Bronchial epithelial cell (primary cell): ENCODE measurements at regions not wholly inside any gene's neighbourhood (a gene's known extent, or its start where the extent isn't known, plus 50 kb on each side); places are given as distances from the start of the nearest gene placed in this dataset.

Experiments
- DNase-seq: peaks from one replicate; pipeline ENCODE4 v3.0.0-alpha.2; 2010; ENCODE audit warnings: low read depth
- FAIRE-seq: peaks from 2 replicates; lab custom pipeline; 2011; peaks lifted over from hg19 to GRCh38; lab: Jason Lieb, UNC
- H3K27me3 ChIP-seq: 2 replicates; pipeline ENCODE4 v1.5.1; 2011; ENCODE audit warnings: low read length; ENCODE audit not compliant: control insufficient read depth, insufficient read depth
- H3K36me3 ChIP-seq: 2 replicates; pipeline ENCODE4 v1.5.1; 2011; ENCODE audit warnings: low read length; ENCODE audit not compliant: control insufficient read depth, insufficient read depth
- H3K4me3 ChIP-seq: 2 replicates; pipeline ENCODE4 v1.5.1; 2011; ENCODE audit warnings: mild to moderate bottlenecking, low read depth, low read length, control low read depth
- CTCF ChIP-seq: IDR thresholded peaks from 2 replicates; pipeline ENCODE4 v1.5.1; 2011; ENCODE audit warnings: mild to moderate bottlenecking, moderate library complexity, low read length, control low read depth, inconsistent platforms; ENCODE audit not compliant: insufficient read depth, severe bottlenecking

- no peak overlapping the region for H3K4me3 ChIP-seq
- no peak for TF ChIP-seq CTCF
- H3K36me3 ChIP-seq: no peaks in the 10 kb centered on the region
- DNase-seq (peak; percentile 64), FAIRE-seq (no peak)
- H3K27me3 ChIP-seq: no peaks in the 10 kb centered on the region
These were observed 183.5 kb downstream of the PCDH7 start for GRCh38 chr4:30903502-30904214.

GRCh38 chr4:30904215-30904555 is 184.0 kb downstream of the PCDH7 start:
- DNase-seq (no peak), FAIRE-seq (no peak)
- TF ChIP-seq CTCF: no peak

GRCh38 chr4:30904588-30904987 is 184.4 kb downstream of the PCDH7 start:
- DNase-seq: no peak
- no peak for TF ChIP-seq CTCF
- Histone ChIP-seq H3K36me3 (no peaks in the 10 kb centered on the region), H3K4me3 (no peak overlapping the region), H3K27me3 (no peaks in the 10 kb centered on the region)
- no peak for FAIRE-seq

More at GRCh38 chr4:30904215-30904555, 184.0 kb downstream of the PCDH7 start:
- H3K4me3 ChIP-seq: no peak overlapping the region
- H3K36me3 ChIP-seq: no peaks in the 10 kb centered on the region
- no peaks in the 10 kb centered on the region for H3K27me3 ChIP-seq

- Histone ChIP-seq H3K4me3 (no peak overlapping the region), H3K27me3 (no peaks in the 10 kb centered on the region), H3K36me3 (no peaks in the 10 kb centered on the region)
- FAIRE-seq (no peak), DNase-seq (peak; percentile 17)
- TF ChIP-seq CTCF: no peak
These were observed 192.0 kb downstream of the PCDH7 start for GRCh38 chr4:30912098-30912714.

GRCh38 chr4:30916337-30917274 is 196.4 kb downstream of the PCDH7 start:
- TF ChIP-seq CTCF: no peak
- H3K27me3 ChIP-seq: no peaks in the 10 kb centered on the region
- H3K36me3 ChIP-seq: no peaks in the 10 kb centered on the region
- H3K4me3 ChIP-seq: no peak overlapping the region
- FAIRE-seq (no peak), DNase-seq (no peak)
